SK-N-SH (cell line): ENCODE measurements at regions not wholly inside any gene's neighbourhood (a gene's known extent, or its start where the extent isn't known, plus 50 kb on each side); places are given as distances from the start of the nearest gene placed in this dataset.

Experiments
- CTCF ChIA-PET: fragments of 300-600, 350-600 bp; formaldehyde crosslinking; extraction: SDS; loops from one replicate; lab custom pipeline; 2021; lab: Yijun Ruan, JAX
- POLR2A ChIA-PET: fragments of 350-600 bp; sonication (Branson Sonifier 250); formaldehyde crosslinking; extraction: SDS; loops from one replicate; lab custom pipeline; 2020; ENCODE audit warnings: antibody characterized with exemption, inconsistent platforms; lab: Yijun Ruan, JAX
- DNase-seq: peaks from one replicate; pipeline ENCODE4 v3.0.0; 2012
- H2AFZ ChIP-seq: fragments of 200-600 bp; sonication (generic); 2 replicates; pipeline ENCODE4 v1.8.1; 2016; ENCODE audit warnings: antibody characterized with exemption, mild to moderate bottlenecking, low read depth
- H3F3A ChIP-seq: fragments of 200-600 bp; sonication (generic); replicated peaks from 2 replicates; pipeline ENCODE3; 2016; ENCODE audit warnings: antibody characterized with exemption, mild to moderate bottlenecking; ENCODE audit not compliant: insufficient read depth
- H3K27ac ChIP-seq, 2 experiments: fragments of 200-500 bp in 1 of 2; fragments of 200-600 bp in 1 of 2; sonication (Bioruptor generic) in 1 of 2; sonication (generic), shearing (Covaris generic) in 1 of 2; 2 replicates each; pipeline versions ENCODE4 v1.5.1 to v1.6.1; 2014 to 2016; ENCODE audit warnings: low read depth in 2 of 2, inconsistent platforms in 1 of 2, low read length in 1 of 2, mild to moderate bottlenecking in 1 of 2, mixed read lengths in 1 of 2
- H3K27me3 ChIP-seq: fragments of 200-600 bp; sonication (generic), shearing (Covaris generic); 2 replicates; pipeline ENCODE4 v1.6.1; 2016; ENCODE audit warnings: mixed run types; ENCODE audit not compliant: insufficient read depth
- H3K36me3 ChIP-seq, 2 experiments: fragments of 200-500 bp in 1 of 2; fragments of 200-600 bp in 1 of 2; sonication (Bioruptor generic) in 1 of 2; sonication (generic) in 1 of 2; replicated peaks in 1 of 2; 2 replicates each; pipeline versions ENCODE3 to v1.5.1; 2014 to 2016; ENCODE audit warnings: low read length in 1 of 2, mild to moderate bottlenecking in 1 of 2; ENCODE audit not compliant: insufficient read depth in 2 of 2, control insufficient read depth in 1 of 2
- H3K4me1 ChIP-seq, 2 experiments: fragments of 200-500 bp in 1 of 2; fragments of 200-600 bp in 1 of 2; sonication (Bioruptor generic) in 1 of 2; sonication (generic), shearing (Covaris generic) in 1 of 2; 2 replicates each; pipeline versions ENCODE4 v1.5.1 to v1.6.1; 2014 to 2016; ENCODE audit warnings: low read depth in 1 of 2, low read length in 1 of 2, mixed run types in 1 of 2; ENCODE audit not compliant: insufficient read depth in 2 of 2, control insufficient read depth in 1 of 2
- H3K4me2 ChIP-seq: fragments of 200-600 bp; sonication (generic), shearing (Covaris generic); 2 replicates; pipeline ENCODE4 v1.6.1; 2017; ENCODE audit warnings: mixed run types
- H3K4me3 ChIP-seq, 2 experiments: fragments of 200-500 bp in 1 of 2; fragments of 200-600 bp in 1 of 2; sonication (Bioruptor generic) in 1 of 2; sonication (generic), shearing (Covaris generic) in 1 of 2; 2 replicates each; pipeline versions ENCODE4 v1.5.1 to v1.8.1; 2014 to 2016; ENCODE audit warnings: low read depth in 2 of 2, inconsistent platforms in 1 of 2, low read length in 1 of 2, mild to moderate bottlenecking in 1 of 2, mixed read lengths in 1 of 2, moderate library complexity in 1 of 2
- H3K79me2 ChIP-seq: fragments of 200-600 bp; sonication (generic); 2 replicates; pipeline ENCODE4 v1.8.1; 2017; ENCODE audit warnings: mild to moderate bottlenecking; ENCODE audit not compliant: insufficient read depth
- H3K9ac ChIP-seq: fragments of 200-600 bp; sonication (generic); 2 replicates; pipeline ENCODE4 v1.6.1; 2017; ENCODE audit warnings: mixed run types
- H3K9me2 ChIP-seq: fragments of 200-600 bp; sonication (generic); 2 replicates; pipeline ENCODE4 v1.6.1; 2017; ENCODE audit warnings: mixed run types
- H3K9me3 ChIP-seq: fragments of 200-600 bp; sonication (generic); 2 replicates; pipeline ENCODE4 v1.6.1; 2017; ENCODE audit warnings: mixed run types, mild to moderate bottlenecking, moderate library complexity
- H4K20me1 ChIP-seq: fragments of 200-600 bp; sonication (generic); 2 replicates; pipeline ENCODE4 v1.6.1; 2017; ENCODE audit warnings: mild to moderate bottlenecking, mixed run types; ENCODE audit not compliant: insufficient read depth
- CHD2 ChIP-seq: fragments of 150-350 bp; IDR thresholded peaks from 2 replicates; pipeline ENCODE4 v1.6.1; 2018; ENCODE audit warnings: low read length; ENCODE audit not compliant: partially characterized antibody
- CTCF ChIP-seq: fragments of 200-600 bp; sonication (generic); IDR thresholded peaks from 2 replicates; pipeline ENCODE4 v1.6.1; 2017; ENCODE audit warnings: antibody characterized with exemption, mild to moderate bottlenecking, moderate library complexity
- ELF1 ChIP-seq: IDR thresholded peaks from 2 replicates; pipeline ENCODE4 v1.4.0; 2012
- FOSL2 ChIP-seq: IDR thresholded peaks from 2 replicates; pipeline ENCODE4 v1.4.0; 2012; ENCODE audit warnings: low read depth, mild to moderate bottlenecking, moderate library complexity, borderline replicate concordance
- FOXJ3 ChIP-seq: sonication (generic); formaldehyde crosslinking; IDR thresholded peaks from 2 replicates; pipeline ENCODE4 v1.5.1; 2020; ENCODE audit warnings: mild to moderate bottlenecking, missing genetic modification reagents
- GABPA ChIP-seq: IDR thresholded peaks from 2 replicates; pipeline ENCODE4 v1.4.0; 2012; ENCODE audit warnings: low read depth, mild to moderate bottlenecking
- JUND ChIP-seq: IDR thresholded peaks from 2 replicates; pipeline ENCODE4 v1.4.0; 2012
- NFIC ChIP-seq: IDR thresholded peaks from 2 replicates; pipeline ENCODE4 v1.4.0; 2012; ENCODE audit warnings: borderline replicate concordance
- PBX3 ChIP-seq: IDR thresholded peaks from 2 replicates; pipeline ENCODE4; 2012
- RCOR1 ChIP-seq: fragments of 150-350 bp; IDR thresholded peaks from 2 replicates; pipeline ENCODE4 v1.6.1; 2017; ENCODE audit warnings: antibody characterized with exemption, low read length
- RFX5 ChIP-seq: IDR thresholded peaks from 2 replicates; pipeline ENCODE4 v1.6.1; 2012; ENCODE audit warnings: mild to moderate bottlenecking, improper control_type of control experiment, low read length
- RXRA ChIP-seq: IDR thresholded peaks from 2 replicates; pipeline ENCODE4 v1.4.0; 2012; ENCODE audit warnings: low read depth, mild to moderate bottlenecking, borderline replicate concordance
- TAF1 ChIP-seq: IDR thresholded peaks from 2 replicates; pipeline ENCODE4 v1.6.1; 2012; ENCODE audit warnings: low read depth, mild to moderate bottlenecking, low read length, moderate library complexity, borderline replicate concordance
- USF1 ChIP-seq: IDR thresholded peaks from 2 replicates; pipeline ENCODE4 v1.4.0; 2012; ENCODE audit warnings: low read depth, borderline replicate concordance
- USF2 ChIP-seq: fragments of 150-350 bp; IDR thresholded peaks from 2 replicates; pipeline ENCODE4 v1.6.1; 2017; ENCODE audit warnings: antibody characterized with exemption, low read length, low read depth, borderline replicate concordance
- ZBTB33 ChIP-seq: IDR thresholded peaks from 2 replicates; pipeline ENCODE4 v1.4.0; 2012; ENCODE audit warnings: low read depth, borderline replicate concordance
- WGBS: methylation state at CpG from one replicate; pipeline ENCODE4 v1.1.6; 2017; ENCODE audit warnings: low lambda C conversion rate; 5-methylcytosine and 5-hydroxymethylcytosine counted together

- CTCF ChIA-PET: interaction anchor here (0.8 to 2.4 kb wide), 2 partner anchors 354 to 759 kb away, joined by 4 to 6 read pairs; no protein-coding TSS in a partner anchor
- no peaks in the 10 kb centered on the region for H3K36me3 ChIP-seq
These were observed 260.7 kb upstream of the CTNNB1 start for GRCh38 chr3:40938591-40938990.

GRCh38 chr3:40939030-40939740 is 260.1 kb upstream of the CTNNB1 start:
- POLR2A ChIA-PET: no interaction called here
- no peaks in the 10 kb centered on the region for H3K9me3 ChIP-seq
- no peak overlapping the region for H3K4me2 ChIP-seq
- TF ChIP-seq USF2 (no peak), RXRA (no peak), FOSL2 (no peak), RCOR1 (no peak), JUND (no peak), CHD2 (no peak), USF1 (no peak), FOXJ3 (CRISPR knock-in tag) (no peak), ZBTB33 (no peak), RFX5 (no peak)
- WGBS: 18% methylated on average over 4 of the region's 4 CpGs
- H3K27me3 ChIP-seq: no peaks in the 10 kb centered on the region
- H3K36me3 ChIP-seq: no peaks in the 10 kb centered on the region
- no peaks in the 10 kb centered on the region for H3K4me1 ChIP-seq
- H4K20me1 ChIP-seq: no peaks in the 10 kb centered on the region
- H3K79me2 ChIP-seq: no peaks in the 10 kb centered on the region
- H3K9me2 ChIP-seq: no peaks in the 10 kb centered on the region
- DNase-seq: no peak
- H3F3A ChIP-seq: no peaks in the 10 kb centered on the region
- no peak overlapping the region for H3K27ac ChIP-seq
- no peak overlapping the region for H2AFZ ChIP-seq
- no peak overlapping the region for H3K9ac ChIP-seq
- no peak overlapping the region for H3K4me3 ChIP-seq
- CTCF ChIA-PET: interaction anchor here (2.4 kb wide), 1 partner anchor 355 kb away, joined by 6 read pairs; no protein-coding TSS in a partner anchor

More at GRCh38 chr3:40938591-40938990, 260.7 kb upstream of the CTNNB1 start:
- no peak for DNase-seq
- H3K9me3 ChIP-seq: no peaks in the 10 kb centered on the region
- H3K27me3 ChIP-seq: no peaks in the 10 kb centered on the region
- POLR2A ChIA-PET: no interaction called here
- H3K27ac ChIP-seq: no peak overlapping the region
- 5% methylated on average over 3 of the region's 3 CpGs for WGBS
- no peaks in the 10 kb centered on the region for H3F3A ChIP-seq
- H3K9me2 ChIP-seq: no peaks in the 10 kb centered on the region
- H3K4me2 ChIP-seq: no peak overlapping the region
- H3K79me2 ChIP-seq: no peaks in the 10 kb centered on the region
- H3K4me1 ChIP-seq: no peaks in the 10 kb centered on the region
- TF ChIP-seq NFIC (no peak), GABPA (no peak), PBX3 (no peak), JUND (no peak), CTCF (no peak), ELF1 (no peak), FOXJ3 (CRISPR knock-in tag) (no peak), TAF1 (no peak), FOSL2 (no peak)
- no peak overlapping the region for H2AFZ ChIP-seq
- H3K9ac ChIP-seq: no peak overlapping the region
- no peak overlapping the region for H3K4me3 ChIP-seq
- H4K20me1 ChIP-seq: no peaks in the 10 kb centered on the region
